ENCODE measurements at regions not wholly inside any gene's neighbourhood (a gene's known extent, or its start where the extent isn't known, plus 50 kb on each side); places are given as distances from the start of the nearest gene placed in this dataset.

- dilution Hi-C loops (cut with MboI; ENCODE audit: extremely low pct_ligation_motif_present, low sequenced_read_pairs): no loop called here
- POLR2A ChIA-PET: no interaction called here
- no TSS peak for BruUV-seq (replicated peaks)
Observed at GRCh38 chr14:81831128-81831820, 297.6 kb upstream of the SEL1L start.

DNA sequence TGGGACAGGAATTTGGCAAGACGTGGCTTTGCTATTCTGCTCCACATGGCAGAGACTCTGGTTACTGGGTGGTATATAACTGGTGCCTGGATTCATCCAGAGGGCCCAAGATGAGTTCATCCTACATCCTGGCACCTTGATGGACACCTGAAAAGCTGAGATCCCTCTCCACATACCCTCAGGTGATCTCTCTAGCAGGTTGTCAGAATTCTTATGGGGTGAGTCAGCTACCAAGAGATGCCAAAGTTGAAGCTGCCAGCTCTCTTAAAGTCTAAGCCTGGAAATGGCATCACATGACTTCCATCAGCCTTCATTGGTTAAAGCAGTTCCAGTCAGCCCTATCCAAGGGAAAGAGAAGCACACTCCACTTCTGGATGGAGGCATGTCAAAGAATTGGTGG, 300.7 kb upstream of the SEL1L start:
- ChIA-PET POLR2A (no interaction called here), CTCF (no interaction called here)
- no peak overlapping the region for H2AFZ ChIP-seq (ENCODE audit: low read depth, low read length)
- no peak overlapping the region for H3K27ac ChIP-seq (ENCODE audit: insufficient read depth, low read depth, low read length)
- no peak overlapping the region for H3K4me3 ChIP-seq (replicated peaks in 1 of 3; ENCODE audit: insufficient read depth in 1 of 3, low read depth in 1 of 3, low read length in 3 of 3)
- intact Hi-C loops (cut with micrococcal nuclease): no loop called here
- no peak overlapping the region for H3K9ac ChIP-seq (replicated peaks; ENCODE audit: extremely low read depth, insufficient read depth, low read length)
- no peaks in the 10 kb centered on the region for H3K9me1 ChIP-seq (replicated peaks; ENCODE audit: control insufficient read depth, extremely low read depth, insufficient read depth, low read length)
- peaks cover 6% of the 10 kb centered on the region for H3K9me3 ChIP-seq (replicated peaks; ENCODE audit: control insufficient read depth, insufficient read depth, low read length)
- no peak for TF ChIP-seq FOS (IDR thresholded peaks at IDR 0.05; ENCODE audit: borderline replicate concordance, insufficient read depth, low read length)
- no peaks in the 10 kb centered on the region for H4K20me1 ChIP-seq (replicated peaks; ENCODE audit: control insufficient read depth, extremely low read depth, insufficient read depth, low read length)
- dilution Hi-C loops (cut with MboI; ENCODE audit: extremely low pct_ligation_motif_present, low sequenced_read_pairs): no loop called here
- no peaks in the 10 kb centered on the region for H3K27me3 ChIP-seq (ENCODE audit: control insufficient read depth in 2 of 2, insufficient read depth in 2 of 2, low read length in 2 of 2)
- H3K79me2 ChIP-seq (ENCODE audit: control insufficient read depth, insufficient read depth, low read length): no peaks in the 10 kb centered on the region
- DNase-seq (ENCODE audit: low read depth, low spot score): no peak
- no peaks in the 10 kb centered on the region for H3K36me3 ChIP-seq (ENCODE audit: control insufficient read depth in 2 of 2, extremely low read depth in 1 of 2, insufficient read depth in 2 of 2, low read length in 2 of 2)
- no peaks in the 10 kb centered on the region for H3K4me1 ChIP-seq (ENCODE audit: control insufficient read depth, extremely low read depth, insufficient read depth, low read length)
- no TSS peak for BruUV-seq (replicated peaks)
- FAIRE-seq: no peak
- no peak overlapping the region for H3K4me2 ChIP-seq (ENCODE audit: insufficient read depth, low read length)

More at GRCh38 chr14:81831128-81831820, 297.6 kb upstream of the SEL1L start:
- Histone ChIP-seq H3K9me3 (replicated peaks; ENCODE audit: control insufficient read depth, insufficient read depth, low read length) (peaks cover 5% of the 10 kb centered on the region), H3K4me3 (replicated peaks in 1 of 3; ENCODE audit: insufficient read depth in 1 of 3, low read depth in 1 of 3, low read length in 3 of 3) (no peak overlapping the region), H3K27ac (ENCODE audit: insufficient read depth, low read depth, low read length) (no peak overlapping the region), H3K9me1 (replicated peaks; ENCODE audit: control insufficient read depth, extremely low read depth, insufficient read depth, low read length) (no peaks in the 10 kb centered on the region), H3K4me1 (ENCODE audit: control insufficient read depth, extremely low read depth, insufficient read depth, low read length) (no peaks in the 10 kb centered on the region), H2AFZ (ENCODE audit: low read depth, low read length) (no peak overlapping the region), H3K27me3 (ENCODE audit: control insufficient read depth in 2 of 2, insufficient read depth in 2 of 2, low read length in 2 of 2) (no peaks in the 10 kb centered on the region), H3K9ac (replicated peaks; ENCODE audit: extremely low read depth, insufficient read depth, low read length) (no peak overlapping the region), H4K20me1 (replicated peaks; ENCODE audit: control insufficient read depth, extremely low read depth, insufficient read depth, low read length) (no peaks in the 10 kb centered on the region), H3K4me2 (ENCODE audit: insufficient read depth, low read length) (no peak overlapping the region), H3K79me2 (ENCODE audit: control insufficient read depth, insufficient read depth, low read length) (no peaks in the 10 kb centered on the region), H3K36me3 (ENCODE audit: control insufficient read depth in 2 of 2, extremely low read depth in 1 of 2, insufficient read depth in 2 of 2, low read length in 2 of 2) (no peaks in the 10 kb centered on the region)
- TF ChIP-seq POLR2AphosphoS5 (IDR thresholded peaks at IDR 0.05; ENCODE audit: insufficient read depth, low read depth, low read length) (no peak), JUN (IDR thresholded peaks at IDR 0.05; ENCODE audit: borderline replicate concordance, insufficient read depth, insufficient read length, low read depth) (no peak)
- TF ChIP-seq, protein P1, sequence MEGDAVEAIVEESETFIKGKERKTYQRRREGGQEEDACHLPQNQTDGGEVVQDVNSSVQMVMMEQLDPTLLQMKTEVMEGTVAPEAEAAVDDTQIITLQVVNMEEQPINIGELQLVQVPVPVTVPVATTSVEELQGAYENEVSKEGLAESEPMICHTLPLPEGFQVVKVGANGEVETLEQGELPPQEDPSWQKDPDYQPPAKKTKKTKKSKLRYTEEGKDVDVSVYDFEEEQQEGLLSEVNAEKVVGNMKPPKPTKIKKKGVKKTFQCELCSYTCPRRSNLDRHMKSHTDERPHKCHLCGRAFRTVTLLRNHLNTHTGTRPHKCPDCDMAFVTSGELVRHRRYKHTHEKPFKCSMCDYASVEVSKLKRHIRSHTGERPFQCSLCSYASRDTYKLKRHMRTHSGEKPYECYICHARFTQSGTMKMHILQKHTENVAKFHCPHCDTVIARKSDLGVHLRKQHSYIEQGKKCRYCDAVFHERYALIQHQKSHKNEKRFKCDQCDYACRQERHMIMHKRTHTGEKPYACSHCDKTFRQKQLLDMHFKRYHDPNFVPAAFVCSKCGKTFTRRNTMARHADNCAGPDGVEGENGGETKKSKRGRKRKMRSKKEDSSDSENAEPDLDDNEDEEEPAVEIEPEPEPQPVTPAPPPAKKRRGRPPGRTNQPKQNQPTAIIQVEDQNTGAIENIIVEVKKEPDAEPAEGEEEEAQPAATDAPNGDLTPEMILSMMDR (IDR thresholded peaks at IDR 0.05; ENCODE audit: extremely low read depth in 1 of 2, insufficient read depth in 1 of 2, low read depth in 1 of 2, low read length in 2 of 2): no peak
- DNase-seq (ENCODE audit: low read depth, low spot score) (no peak), FAIRE-seq (no peak)
- CTCF ChIA-PET: no interaction called here
- intact Hi-C loops (cut with micrococcal nuclease): no loop called here
